ENCODE measurements at regions not wholly inside any gene's neighbourhood (a gene's known extent, or its start where the extent isn't known, plus 50 kb on each side); places are given as distances from the start of the nearest gene placed in this dataset.
"Not testable (repeated sequence)": the region's sequence is repeated elsewhere in the genome, so short reads cannot be mapped to it uniquely, and the experiment has no call there.

- DNase-seq, result no peak
These were observed 208.2 kb downstream of the RPLP1 start for GRCh38 chr15:69660658-69661405.

GRCh38 chr15:69661446-69661845 lies 208.8 kb downstream of the RPLP1 start:
- DNase-seq, result no peak

GRCh38 chr15:69661871-69662644 lies 209.4 kb downstream of the RPLP1 start:
- no peak for DNase-seq

DNA sequence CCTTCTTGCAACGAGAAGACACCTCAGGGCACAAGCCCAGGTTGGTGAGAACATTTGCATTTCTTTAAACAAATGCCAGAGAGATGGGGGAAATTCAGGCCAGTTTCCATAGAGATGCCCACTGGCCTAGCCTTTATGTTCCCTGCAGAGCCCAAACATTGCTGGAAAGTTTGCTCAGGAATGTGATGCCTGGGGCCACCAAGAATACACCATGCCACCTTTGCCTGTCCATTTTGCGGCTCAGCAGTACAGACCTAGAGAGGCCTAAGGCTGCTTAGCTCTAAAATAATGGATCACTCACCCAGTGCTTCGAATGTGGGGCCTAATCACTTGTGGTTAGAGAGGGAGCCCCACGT lies 210.0 kb downstream of the RPLP1 start:
- DNase-seq, result no peak

DNA sequence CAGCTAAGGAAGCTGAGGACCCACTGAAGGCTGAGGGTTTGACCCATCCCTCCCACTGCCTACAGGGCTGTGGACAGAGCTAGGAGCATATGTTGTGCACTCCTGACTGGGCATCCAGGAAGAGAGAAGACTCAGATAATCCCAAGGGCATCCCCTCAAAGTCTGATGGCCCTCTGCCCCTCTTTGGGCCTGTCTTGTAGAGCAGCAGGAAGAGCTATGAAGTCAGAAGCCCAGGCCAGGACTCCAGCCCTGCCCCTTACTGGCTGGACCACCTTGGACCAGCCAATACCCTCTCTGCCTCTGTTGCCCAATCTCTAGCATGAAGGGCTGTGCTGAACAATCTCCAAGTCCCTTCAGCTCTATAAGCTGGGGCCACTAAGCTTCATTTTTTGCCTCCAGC lies 210.8 kb downstream of the RPLP1 start:
- no peak for DNase-seq

DNA sequence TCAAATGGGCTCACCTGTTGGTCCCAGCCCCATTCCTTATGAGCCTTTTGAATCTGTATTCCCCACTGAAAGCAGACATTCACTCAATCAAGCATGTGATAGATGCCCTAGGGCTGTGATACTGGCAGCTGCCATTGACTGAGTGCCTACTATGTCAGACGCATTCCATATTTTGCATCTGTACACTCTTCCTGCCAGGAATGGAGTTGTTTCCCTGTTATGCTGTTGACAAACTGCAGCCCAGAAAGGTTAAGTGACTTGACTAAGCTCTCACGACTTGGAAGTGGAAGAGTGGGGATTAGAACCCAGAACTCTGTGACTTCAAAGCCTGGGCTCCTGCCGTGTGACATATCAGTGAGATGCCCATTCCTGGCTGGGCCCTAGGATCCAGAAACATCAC lies 211.4 kb downstream of the RPLP1 start:
- no peak for DNase-seq

DNA sequence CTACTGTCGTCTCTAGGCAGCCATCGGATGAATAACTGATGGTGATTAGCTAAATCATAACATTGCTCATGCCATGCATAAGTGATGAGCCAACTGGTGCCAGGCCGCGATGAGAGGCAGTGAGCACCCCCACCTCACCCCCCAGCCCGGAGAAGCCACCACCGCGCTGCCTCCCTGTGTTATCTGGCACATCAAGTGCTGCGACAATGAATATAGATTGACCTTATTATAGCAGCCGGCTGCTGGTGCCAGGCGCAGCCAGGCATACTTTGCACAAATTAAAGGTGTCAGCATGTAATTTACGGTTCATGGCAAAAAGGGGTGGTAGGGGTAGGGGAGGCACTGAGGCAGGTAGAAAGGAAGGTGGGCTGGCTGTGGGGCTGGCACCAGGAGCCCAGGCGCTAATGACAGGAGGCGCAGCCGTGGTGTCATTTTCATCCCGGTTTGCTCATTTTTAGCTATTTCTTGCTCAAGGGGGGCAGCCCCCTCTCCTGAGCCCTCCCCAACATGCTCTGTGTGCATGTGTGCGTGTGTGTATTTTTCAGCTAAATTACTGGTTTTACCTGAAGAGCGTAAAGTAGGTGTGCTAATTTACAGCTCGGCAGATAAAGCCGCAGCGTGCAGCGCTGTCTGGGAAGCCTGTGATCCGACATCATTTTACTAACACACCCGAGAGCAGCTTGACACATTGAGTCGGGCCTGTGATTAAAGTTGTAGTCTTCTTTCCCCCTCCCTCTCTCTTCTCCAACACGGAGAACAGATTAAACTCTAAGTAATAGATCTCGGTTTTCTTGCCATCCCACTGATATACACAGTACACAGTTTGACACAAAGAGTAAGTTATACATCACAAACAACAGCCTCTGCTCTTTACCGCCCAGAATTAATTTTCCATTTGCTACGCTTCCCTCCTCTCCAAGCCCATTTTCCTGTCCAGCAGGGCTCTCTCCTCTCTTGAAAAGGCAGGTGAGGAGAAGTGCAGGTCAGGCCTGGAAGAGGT lies 212.3 kb downstream of the RPLP1 start:
- no peak for DNase-seq

GRCh38 chr15:69665641-69666111 lies 213.1 kb downstream of the RPLP1 start:
- DNase-seq, result no peak

DNA sequence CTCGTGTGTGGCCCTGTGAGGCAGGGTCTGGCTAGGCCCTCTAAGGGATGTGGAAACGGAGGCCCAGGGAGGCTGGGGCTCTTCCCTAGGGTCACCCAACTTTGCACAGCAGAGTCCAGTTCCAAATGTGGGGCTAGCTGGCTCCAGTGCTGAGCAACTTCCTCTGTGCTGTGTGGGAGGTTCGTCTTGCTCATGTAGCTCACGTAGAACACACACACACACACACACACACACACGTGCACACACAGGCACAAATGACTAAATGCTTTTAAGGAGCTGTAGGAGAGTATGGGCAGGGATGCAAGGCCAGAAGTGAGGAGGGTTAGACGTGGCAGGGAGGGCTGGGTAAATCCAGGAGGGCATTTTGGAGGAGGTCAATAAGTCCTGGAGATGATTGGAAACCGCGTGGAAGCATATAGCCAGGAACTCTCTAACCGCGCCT lies 213.8 kb downstream of the RPLP1 start:
- no peak for DNase-seq

- no peak for DNase-seq
These were observed 214.5 kb downstream of the RPLP1 start for GRCh38 chr15:69666921-69667811.

DNA sequence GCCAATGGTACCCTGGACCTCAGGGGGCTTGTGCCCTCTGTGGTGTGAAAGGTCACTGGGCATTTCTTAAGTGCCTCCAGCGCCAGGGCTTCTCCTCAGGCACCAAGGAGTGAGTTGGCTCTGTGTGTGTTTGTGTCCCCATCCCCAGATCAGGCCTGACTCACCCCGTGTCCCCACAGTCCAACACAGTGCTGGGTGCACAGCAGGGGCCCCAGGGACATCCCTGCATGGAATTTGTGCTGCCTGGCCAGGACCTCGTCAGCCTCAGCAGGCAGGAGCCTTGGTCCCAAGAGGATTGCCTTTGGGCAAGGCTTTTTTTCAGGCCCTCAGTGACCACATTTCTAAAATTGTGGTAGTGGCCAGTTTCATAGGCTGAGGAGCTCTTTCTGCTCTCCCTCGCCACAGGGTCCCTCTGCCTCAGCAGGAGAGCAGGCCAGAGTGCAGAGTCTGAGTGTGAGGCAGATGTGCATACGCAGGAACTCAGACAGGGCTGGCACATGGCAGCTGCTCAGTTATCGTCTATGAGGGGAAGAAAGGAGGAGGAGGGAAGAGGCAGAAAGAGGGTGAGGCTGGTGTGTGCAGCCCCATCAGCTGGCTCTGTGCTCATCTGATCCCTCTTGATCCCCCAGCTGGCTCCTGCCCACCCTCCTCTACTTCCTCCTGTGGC lies 215.6 kb downstream of the RPLP1 start:
- no peak for DNase-seq

- DNase-seq, result no peak
These were observed 216.3 kb downstream of the RPLP1 start for GRCh38 chr15:69668963-69669362.

GRCh38 chr15:69669446-69669845 lies 216.8 kb downstream of the RPLP1 start:
- no peak for DNase-seq

- DNase-seq, result no peak
These were observed 220.8 kb downstream of the RPLP1 start for GRCh38 chr15:69673291-69673881.

DNA sequence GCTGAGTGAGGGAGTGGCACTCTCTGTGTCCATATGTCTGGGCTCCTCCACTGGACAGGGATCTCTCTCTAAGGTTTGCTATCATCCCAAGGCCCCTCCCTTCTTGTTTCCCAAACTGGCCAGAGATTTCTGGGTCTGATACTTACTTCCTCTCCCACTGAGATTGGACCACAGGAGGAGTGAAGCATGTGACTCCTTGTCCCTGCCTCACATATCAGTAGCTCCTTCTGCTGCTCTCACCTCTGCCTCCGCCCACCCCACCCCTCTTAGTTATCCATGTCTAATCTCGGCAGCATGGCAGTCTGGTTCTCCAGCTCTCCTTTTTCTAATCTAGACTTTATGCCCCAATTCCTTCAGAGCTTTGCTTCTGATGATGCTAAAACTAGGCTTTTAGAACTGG lies 223.1 kb downstream of the RPLP1 start:
- no peak for DNase-seq

DNA sequence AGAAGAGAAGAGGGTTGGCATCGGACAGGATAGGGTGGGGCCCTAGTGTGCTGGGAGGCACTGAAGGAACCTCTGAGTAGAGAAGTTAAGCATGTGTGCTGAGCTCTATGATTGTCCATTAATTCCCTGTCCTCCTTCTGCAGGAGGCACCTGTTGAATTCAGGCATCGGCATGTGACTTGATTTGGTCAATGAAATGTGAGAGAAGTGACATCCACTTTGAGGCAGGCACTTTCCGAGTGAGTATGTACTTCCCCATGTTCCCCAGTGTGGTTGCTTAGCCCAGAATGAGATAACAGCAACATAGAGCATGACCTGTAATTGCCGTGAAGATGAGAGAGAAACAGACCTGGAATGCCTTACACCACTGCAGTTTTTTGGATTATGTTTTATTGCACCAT lies 224.8 kb downstream of the RPLP1 start:
- DNase-seq, result no peak

DNA sequence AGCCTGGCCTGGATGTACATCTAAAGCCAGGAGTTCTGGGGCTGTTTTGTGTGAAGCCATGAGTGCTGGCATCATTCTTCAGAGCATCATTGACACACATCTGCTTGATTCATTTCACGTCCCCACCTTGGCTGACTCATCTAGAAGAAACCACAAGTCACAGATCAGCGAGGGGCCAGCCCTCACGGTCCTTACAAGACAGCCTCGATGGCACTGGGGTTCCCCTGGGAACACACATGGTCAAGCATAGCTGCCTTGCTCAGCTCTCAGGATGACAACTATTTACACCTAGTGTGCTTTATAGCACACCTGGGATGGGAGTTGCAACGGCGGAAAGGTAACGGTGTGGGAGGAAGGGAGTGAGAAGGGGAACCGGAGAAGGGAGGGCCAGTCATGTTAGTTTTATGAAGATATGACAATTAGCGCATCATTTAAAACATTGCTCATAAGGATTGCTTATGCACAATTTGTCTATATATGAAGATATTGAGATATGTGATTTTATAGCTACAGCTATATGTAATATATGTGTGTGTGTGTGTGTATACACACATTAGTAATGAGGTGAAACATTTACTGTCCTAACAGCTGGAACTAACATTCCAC lies 227.1 kb downstream of the RPLP1 start:
- no peak for DNase-seq

- not testable (repeated sequence) for DNase-seq
These were observed 232.2 kb downstream of the RPLP1 start for GRCh38 chr15:69684823-69685222.

DNA sequence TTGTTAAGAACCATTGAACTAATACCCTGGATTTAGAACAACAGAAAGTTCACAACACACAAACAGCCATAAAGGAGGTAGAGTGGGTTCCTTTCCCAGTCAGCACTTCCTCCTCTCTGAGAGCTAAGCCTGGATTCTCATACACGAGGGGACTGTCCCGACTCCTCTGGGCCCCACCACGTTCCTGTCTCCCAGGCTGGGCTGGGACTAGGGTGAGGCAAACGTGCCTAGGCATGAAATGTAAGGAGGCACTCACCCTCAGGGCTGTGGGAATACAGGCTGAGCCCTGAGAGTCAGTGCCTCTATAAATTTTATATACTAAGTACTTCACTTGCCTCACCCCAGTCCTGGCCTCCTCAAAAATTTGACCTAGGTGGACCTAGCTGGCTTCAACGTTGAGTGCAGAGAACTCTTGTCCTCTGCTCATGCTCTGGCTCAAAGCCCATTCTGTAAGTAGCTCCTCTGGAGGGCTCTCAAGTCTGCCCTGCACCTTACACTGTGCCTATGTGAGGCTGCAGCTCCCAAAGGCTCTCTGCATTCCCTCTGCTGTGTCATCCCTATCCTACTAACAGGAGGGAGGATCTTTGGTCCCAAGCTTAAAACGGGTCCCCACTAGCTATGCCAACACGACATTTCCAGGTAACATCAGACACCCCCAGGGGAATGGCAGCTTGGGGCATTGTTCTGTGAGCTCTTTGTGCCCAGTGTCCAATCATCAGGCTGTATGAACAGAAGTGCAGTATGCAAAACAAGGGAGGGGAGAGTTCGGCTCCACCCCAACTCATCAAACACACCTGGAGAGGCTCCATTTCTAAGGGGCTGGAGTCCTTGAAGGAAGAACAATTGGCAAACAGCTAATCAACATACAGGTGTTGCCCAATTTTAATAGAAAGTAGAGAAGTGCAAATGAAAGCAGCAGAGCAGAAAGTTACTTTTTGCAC lies 233.2 kb downstream of the RPLP1 start:
- no peak for DNase-seq

Data from NCI-H446 treated with DMSO at 0.1 percent for 48 hours (cell line).